HG02759 (cell line): ENCODE measurements at regions not wholly inside any gene's neighbourhood (a gene's known extent, or its start where the extent isn't known, plus 50 kb on each side); places are given as distances from the start of the nearest gene placed in this dataset.

ENCODE experiments used
- ATAC-seq: cut with Tn5 transposase; IDR thresholded peaks from one replicate; pipeline ENCODE4 v1.9.1; 2021; ENCODE audit warnings: mild to moderate bottlenecking, moderate library complexity; ENCODE audit not compliant: unreplicated experiment

DNA sequence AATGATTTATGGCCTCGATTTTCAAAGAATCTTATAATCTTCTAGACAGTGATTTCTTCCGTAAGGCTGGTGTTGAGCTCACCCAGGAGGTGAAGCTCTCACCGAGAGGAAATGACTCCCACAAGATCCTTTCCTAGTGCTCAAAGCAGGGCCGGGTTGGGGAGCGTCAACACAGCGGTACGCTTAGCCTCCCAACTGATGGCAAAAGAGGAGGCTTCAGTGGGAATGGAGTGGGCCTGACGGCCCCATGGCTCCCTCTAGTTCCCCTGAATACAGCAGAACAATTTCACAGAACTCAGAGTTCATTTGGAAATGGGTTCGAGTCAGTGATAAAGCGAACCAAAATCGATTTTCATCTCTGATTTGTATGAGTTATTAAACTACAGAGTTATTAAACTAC lies 449.5 kb downstream of the KLF12 start:
- no peak for ATAC-seq

DNA sequence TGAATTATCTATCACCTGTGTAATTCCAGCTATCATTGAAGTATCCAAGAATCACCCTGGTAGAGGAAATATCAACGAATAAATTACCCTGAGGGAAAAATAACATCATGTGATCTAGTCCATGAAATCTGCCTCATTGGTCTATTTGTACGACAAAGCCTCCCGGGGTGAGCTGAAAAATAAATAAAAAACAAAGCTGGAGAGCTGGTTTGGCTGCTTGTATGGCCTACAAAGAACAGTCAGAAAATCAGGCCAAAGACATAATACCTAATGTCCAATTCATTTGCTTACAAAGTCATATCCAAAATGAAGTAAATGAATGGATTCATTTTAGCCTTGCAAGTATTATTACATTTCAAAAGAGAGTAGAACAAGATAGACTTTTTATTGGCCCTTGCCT lies 449.9 kb downstream of the KLF12 start:
- ATAC-seq: no peak

DNA sequence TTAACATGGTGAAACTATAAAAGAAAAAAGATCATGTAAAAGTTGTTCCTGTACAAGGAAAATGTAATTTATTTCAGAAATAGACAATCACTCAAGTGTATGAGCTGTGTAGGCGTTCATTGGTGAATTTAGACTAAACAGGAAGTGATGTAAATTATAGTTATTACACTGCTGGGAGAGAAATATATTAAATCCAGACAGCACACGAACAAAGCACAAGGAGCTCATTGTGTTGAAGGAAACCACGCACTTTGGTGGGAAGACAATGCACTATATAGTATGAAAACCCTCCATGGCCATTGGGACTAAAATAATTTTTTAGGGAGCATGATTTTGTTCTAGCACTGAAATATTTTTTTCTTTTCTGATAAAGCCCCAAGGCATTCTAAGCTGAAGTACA lies 450.5 kb downstream of the KLF12 start:
- no peak for ATAC-seq

DNA sequence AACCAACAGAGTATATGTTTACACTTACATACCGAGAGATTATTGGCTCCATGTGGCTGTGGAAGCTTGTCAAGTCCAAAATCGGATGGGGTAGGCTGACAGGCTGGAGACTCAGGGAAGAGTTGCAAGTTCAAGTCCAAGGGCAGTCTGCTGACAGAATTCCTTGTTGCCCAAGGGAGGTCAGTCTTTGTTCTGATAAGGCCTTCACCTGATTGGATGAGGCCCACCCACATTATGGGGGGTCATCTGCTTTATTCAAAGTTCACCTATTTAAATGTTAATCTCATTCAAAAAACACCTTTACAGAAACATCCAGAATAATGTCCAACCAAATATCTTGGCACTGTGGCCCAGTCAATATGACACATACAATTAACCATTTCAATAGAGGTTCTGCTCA lies 452.4 kb downstream of the KLF12 start:
- ATAC-seq: no peak

DNA sequence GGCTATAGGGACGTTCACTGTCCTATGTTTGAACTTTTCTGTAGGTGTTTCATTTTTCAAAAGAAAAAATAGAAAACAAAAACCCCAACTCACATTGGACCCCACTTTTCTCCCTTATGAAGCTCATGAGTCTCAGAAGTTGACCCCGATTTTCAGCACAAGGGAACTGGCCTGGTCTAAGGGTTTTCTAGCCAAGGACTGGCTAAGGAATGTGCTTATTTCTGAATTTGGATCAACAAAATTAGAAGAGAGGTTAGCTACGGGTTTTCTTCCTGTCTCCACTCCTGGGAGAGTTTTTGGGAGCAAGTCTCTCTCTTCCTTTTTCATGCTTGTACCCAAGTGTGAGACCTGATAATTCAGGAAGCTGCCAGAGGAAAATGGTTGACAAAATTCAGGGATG lies 453.2 kb downstream of the KLF12 start:
- no peak for ATAC-seq

DNA sequence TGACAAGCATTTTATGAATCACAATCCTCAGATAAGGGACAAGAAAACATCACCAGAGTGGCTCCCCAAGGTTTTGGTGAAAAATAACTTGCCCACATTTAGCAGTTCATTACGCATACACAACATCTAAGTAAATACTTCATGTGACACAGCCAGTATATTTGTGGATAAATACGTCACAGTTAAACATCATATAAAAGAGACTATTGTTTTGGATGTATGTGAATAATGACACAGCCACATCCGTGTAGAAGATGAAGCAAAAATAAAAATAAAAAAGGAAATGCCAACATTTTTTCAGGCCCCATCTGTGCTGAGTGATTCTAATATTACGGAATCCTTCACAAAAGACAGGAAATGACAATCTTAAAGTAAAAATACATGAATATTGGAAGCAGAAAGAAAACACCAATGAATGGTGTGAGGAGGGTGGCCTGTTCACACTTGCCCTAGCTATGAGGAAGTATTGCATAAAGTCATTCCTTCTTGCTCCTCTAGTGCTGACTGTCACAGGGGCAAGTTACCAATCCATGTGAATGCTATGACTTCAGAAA lies 457.1 kb downstream of the KLF12 start:
- no peak for ATAC-seq

DNA sequence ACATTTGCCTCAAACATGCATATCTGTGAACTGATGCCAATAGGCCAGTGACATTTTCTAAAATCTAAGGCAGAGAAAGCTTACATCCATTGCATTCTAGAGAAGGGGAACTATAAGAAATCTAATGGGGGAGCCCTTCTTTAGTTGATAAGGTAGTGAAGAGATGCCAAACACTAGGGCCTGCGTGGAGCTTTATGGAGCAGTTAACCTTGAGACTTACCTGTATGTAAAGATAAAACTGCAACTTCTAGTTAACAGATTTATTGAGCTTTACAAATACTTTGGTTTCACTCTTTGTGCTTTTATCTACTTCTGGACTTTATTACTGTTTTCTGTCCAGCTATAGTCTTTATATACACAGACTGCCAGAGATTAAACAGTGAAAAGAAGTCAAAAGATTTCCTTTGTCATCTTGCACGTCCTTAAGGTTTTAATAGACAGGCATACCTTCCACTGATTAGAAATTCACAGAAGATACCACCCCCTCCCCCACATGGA lies 457.6 kb downstream of the KLF12 start:
- no peak for ATAC-seq

DNA sequence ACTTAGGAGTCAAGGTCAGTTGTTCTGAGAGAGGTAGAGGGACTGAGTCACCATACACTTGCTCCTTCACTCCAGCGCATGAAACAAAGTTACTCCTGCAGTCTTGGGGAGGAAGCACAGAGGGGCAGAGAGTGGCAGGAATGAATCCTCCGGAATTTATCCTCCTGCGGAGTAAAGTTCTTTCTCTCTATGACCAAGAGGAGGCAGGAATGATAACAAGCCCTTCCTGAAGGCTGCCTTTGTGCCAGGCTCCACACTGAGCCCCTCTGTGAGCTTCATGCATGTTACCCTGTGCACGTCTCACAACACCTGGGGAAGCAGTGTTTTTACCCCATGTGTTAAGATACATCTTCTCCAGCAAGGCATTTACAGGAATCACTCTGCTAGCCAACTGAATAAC lies 458.4 kb downstream of the KLF12 start:
- no peak for ATAC-seq

DNA sequence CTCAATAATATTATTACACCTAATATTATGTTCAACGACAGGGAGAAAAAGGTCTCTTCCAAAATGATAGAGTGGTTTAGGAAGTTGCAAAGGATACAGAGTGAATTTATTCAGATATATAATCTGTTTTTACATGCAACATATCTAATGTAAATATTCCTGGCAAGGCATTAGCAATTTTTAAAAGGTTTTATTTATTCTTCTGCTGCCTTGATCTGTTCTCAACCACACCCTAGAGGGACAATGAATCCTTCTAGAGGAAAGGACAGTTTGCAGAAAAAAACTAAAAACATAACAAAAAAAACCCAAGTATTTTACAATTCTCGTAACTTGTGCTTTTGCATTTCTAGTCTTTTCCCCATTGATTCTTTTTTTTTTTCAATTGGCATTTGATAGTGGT lies 459.6 kb downstream of the KLF12 start:
- no peak for ATAC-seq

DNA sequence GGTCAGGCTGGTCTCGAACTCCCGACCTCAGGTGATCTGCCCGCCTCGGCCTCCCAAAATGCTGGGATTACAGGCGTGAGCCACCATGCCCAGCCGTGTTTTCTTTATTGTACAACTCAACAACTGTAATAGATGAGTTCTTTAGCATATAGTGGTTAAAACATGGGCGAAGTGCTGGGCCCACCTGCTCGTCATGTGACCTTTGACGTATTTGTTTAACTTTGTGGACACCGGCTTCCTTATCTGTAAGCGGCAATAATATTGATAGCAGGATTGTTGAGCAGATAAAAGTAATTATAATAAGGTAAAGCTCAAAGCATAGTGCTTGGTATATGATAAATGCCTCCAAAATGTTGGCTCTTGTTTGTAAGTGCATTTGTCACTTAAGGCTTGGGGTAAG lies 460.3 kb downstream of the KLF12 start:
- no peak for ATAC-seq

DNA sequence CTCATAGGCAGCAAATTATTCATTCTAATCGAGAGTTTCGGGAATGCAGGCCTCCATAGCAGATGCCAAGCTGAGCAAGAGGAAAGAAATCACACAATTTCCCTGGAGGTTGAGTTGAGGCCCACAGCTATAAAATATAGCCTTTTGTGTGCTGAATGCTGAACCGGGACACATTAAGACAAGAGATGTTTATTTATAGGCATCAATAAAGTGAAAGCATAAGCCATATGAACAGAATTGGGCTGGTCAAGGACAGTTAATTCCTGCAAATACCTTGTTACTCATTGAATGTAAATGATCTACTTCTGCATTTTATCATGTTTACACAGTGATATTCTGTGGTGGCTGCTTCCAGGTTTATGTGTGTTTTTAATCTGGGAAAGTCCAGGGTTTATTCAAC lies 461.7 kb downstream of the KLF12 start:
- no peak for ATAC-seq

DNA sequence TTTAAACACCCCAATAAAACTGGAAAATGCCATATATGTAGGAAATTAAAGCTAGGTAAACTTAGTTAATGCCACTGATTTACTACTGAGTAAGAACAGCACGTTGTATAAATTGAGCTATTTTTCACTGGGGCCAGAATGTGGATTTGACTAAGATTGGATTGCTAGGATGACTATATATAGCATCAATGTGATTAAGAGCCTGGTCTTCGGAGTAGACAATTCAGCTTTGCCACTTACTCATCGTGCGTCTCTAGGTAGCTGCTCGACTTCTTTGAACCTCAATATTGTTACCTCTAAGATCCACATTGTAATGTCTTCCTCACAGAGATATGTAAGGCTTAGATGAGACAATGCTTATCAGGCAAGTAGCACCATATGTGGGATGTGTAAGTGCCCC lies 462.5 kb downstream of the KLF12 start:
- no peak for ATAC-seq

DNA sequence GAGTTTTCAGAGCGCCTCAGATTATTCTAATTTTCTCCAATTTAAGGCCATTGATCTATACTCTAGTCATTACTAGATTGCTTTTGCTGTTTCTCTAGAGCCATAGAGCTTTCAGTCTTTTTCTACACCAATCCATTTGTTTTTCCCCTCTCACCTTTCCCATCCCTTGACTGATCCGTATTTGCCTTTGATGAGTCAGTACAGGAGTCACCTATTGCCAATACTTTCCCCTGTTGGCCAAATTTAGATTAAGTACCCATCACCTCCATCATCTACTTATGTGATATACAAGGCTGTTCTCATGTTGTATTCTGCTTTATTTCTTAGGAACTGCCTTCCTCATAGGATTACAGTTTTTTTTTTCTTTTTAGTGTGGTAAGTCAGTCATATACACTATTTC lies 463.2 kb downstream of the KLF12 start:
- ATAC-seq: no peak

DNA sequence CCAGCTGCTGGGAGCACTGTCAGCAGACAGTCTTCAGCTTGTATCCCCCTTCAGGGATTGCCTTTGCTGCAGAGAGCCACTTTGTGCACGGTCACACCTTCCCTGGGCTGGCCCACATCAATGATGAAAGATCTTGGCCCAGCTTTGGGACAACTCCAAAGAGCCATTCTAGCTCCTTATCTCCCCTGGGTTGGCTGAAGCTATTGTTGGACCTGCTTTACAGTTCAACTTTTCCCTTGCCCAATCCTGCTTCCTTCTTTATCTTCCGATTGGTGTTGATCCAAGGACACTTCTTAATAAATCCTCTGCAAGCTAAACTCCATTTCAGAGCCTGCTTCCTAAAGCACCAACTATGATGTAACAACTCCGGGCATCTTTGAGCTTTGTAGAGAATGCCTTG lies 466.4 kb downstream of the KLF12 start:
- no peak for ATAC-seq

DNA sequence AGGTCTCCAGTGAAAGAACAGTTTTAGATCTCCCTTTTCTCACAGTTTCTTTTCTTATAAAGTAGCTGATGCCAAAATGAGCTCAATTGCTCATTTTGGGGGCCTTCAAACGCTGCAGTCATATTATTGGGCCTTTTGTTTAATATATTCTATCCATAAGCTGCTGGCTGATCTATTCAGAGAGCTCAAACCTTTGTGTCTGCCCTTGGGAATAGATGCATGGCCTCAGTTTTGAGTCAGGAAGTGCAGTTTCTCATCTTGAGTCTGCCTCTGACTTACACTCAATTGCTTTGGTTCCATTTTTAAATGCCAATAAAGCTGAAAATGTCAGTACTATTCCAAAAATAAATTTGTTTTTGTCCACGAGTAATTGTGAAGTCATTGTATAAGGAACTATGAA lies 468.9 kb downstream of the KLF12 start:
- no peak for ATAC-seq

DNA sequence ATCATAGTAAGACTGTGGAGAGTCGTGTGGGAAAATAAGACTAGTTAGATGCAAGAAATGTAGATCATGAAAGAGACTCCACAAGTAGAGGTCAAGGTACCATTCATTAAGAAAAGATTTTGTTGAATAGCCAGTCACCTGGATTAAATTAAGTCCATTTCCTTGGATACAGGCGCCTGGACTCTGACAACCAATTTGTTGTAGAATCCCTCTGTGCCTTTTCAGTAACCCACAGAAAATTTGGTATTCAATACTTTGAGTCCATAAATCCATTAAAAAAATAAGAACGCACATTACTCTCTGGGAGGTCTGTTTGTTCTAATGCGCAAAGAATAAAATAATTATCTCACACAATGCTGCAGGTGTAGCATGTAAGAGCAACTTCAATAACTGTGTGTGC lies 469.4 kb downstream of the KLF12 start:
- ATAC-seq: no peak

DNA sequence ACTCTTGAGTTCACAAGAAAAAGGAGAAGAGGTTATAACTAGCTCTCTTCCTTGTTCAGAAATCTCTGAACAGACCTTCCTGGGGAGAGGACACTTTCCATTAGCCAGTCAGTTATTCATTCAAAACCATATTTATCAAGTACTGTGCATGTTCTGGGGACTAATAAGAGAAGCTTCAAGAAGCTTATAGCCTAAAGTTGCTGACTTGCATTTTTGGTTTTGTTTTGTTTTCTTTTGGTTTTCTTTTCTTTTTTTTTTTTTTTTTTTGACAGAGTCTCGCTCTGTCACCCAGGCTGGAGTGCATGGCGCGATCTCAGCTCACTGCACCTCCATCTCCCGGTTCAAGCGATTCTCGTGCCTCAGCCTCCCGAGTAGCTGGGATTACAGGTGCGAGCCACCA lies 471.4 kb downstream of the KLF12 start:
- no peak for ATAC-seq

DNA sequence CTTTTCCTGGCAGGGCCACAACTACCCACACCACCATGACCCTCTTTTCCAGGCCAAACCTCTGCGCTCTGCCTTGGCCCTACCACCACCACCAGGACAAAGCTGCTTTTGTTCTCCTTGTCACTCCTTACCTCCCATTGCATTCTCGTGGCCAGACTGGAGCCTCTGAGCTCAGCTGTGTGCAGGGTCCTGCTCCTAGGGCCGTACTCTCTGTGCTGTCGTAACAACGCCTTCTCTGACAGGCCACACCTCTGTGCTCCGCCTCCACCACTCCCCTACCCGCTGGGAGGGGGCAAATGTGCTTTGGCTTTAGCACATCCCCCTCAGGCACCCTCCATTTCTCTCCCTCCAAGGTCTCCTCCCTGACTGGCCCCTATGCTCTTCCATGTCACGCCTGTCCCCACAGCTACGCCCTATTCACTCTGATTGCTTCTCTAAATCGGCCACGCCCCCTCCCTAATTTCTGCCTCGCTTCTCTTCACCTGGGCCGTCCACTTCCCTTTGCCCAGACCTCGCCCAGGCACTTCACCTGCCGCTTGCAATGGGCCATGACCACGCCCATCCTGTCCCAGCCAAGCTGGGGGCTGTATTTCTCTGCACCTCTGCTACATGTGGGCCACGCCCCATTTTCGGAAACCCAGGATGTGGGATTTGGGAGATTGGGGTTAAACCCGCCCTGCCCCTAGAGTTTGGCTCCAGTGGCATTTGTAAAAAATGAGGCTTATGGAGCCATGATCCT lies 472.3 kb downstream of the KLF12 start:
- no peak for ATAC-seq

DNA sequence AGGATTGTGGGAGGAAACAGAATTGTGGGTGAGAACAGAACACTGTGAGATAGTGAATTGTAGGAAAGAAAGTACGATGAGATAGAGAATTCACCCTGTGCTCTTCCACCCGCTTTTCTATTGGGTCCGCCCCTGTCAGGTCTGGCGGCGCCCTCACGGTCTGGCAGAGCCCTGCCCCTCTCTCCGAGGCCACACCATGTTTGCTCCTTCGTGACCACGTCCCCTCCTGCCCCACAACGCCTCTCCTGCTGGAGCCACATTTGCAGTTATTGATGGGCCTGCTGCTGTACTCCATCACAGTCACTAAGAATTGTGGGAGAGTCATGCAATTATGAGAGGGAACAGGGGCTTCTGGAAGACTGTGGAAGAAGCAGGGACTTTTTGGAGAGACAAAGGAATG lies 473.1 kb downstream of the KLF12 start:
- ATAC-seq: no peak

DNA sequence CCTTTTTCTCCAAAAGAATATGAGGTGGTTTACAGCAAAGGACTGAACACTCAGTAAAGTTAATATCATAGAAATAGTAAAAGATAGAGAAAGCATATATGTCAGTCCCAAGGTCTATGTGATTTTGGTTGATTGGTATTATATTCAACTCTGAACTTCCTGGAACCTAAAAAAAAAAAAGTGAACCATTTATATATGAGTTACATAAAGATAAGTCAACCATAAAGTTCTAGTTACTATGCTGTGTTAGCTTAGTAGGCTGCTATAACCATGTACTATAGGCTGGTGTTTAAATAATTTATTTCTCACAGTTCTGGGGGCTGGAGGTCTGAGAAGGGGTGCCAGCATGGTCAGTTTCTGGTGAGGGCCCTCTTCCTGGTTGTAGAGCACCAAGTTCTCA lies 475.6 kb downstream of the KLF12 start:
- no peak for ATAC-seq

DNA sequence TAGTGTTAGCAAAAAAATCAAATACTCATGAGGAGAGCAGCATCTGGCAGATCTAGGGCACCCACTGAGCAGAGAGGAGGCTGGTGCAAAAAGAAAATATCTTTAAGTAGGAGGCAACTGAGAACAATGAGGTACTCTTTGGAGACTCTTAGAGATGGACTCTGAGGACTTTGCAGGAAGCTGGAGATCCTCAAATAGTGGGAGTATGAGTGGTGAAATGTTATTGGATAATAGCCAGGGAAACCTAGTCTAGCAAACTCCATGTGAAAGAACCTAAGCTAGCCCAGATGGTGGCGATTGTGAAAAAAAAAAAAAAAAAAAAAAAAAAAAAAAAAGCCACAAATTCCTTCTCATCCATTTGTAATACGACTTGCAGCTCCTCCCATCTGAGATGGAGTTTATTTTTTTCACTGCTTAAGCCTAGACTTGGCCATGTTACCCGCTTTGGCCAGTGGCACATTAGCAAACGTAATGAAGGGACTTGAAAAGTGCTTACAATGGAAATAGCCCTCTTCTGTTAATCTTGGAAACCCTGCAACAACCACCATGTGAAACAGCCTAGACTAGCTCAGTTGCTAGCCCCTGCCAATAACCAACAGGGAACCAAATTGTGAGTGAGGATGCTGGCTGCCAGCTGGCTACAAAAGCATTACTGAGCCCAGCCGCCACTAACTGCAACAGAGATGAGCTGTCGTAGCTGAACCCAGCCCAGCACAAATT lies 476.2 kb downstream of the KLF12 start:
- ATAC-seq: no peak

DNA sequence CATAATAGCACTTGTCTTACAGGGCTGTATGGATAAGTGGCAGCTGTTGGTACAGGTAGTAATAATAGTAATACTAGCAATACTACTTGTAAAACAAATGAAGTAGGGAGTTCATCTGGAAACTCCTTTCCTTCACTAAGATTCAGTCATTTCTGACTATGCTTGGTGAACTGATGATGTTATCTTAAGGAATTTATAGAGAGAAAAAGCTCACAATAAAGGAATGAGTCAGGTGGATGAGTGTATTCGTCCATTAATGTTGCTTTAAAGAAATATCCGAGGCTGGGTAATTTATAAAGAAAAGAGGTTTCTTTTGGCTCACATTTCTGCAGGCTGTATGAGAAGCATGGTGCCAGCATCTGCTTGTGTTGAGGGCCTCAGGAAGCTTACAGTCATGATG lies 477.3 kb downstream of the KLF12 start:
- ATAC-seq: no peak
